ENCODE measurements at regions not wholly inside any gene's neighbourhood (a gene's known extent, or its start where the extent isn't known, plus 50 kb on each side); places are given as distances from the start of the nearest gene placed in this dataset.
"Not testable (repeated sequence)": the region's sequence is repeated elsewhere in the genome, so short reads cannot be mapped to it uniquely, and the experiment has no call there.

DNA sequence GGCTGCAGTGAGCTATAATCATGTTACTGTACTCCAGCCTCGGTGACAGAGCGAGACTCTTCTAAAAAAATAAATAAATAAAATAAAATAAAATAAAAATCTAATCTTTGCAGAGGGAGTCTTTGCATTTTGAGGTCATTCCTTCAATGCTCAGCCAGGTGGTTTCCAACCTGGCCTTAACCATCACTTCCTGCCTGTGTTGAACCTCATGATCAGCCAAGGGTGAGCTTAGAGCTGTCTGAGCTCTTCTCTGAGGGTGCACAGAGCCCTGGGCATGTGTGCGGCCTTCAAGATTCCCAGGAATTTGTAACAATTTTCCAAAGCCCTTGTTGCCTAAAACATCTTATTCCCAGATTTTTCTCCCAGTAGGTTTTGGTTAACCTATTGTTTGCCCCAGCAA, 94.3 kb downstream of the KCNJ12 start:
- not testable (repeated sequence) for DNase-seq

DNA sequence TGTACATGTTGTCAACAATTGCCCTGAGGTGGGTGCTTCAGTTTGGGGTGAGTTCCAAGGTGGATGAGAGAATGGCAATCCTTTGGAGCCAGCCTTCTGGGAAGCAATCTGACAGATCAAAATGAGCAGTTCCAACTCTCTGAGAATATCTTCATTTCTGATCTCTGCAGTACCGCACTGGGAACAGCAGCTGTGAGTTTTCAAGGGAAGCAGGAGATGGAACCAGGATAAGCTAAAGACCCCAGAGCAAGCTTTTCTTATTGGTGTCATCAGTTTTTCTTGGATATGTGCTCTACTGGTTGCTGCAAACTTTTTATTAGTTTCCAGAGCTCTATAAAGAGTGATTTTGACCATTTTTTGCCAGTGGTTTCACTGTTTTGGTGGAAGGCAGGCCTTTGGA, 94.7 kb downstream of the KCNJ12 start:
- no peak for DNase-seq

DNA sequence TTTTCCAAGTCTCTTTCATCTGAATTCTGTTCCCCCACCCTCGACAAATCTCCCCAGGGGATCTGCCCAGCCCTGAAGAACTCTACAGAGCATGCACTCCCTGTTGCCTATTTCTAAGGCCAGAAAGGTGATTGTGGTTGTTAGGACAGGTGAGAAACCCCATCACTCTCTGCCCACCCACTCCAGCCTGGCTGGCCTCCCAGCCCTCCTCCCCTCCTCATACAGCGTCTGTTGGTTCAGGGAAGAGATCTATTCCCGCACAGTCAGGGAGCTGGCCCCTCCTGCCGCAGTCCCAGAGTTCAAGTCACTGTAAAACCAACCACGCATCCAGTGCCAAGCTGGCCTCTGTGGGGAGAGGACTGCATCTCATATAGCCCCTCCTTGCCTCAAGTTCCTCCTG, 98.7 kb downstream of the KCNJ12 start:
- no peak for DNase-seq

GRCh38 chr17:21475571-21475970, 99.4 kb downstream of the KCNJ12 start:
- no peak for DNase-seq

GRCh38 chr17:21476867-21477266, 100.7 kb downstream of the KCNJ12 start:
- no peak for DNase-seq

- DNase-seq = no peak
Observed at GRCh38 chr17:21482189-21482865, 106.2 kb downstream of the KCNJ12 start.

DNA sequence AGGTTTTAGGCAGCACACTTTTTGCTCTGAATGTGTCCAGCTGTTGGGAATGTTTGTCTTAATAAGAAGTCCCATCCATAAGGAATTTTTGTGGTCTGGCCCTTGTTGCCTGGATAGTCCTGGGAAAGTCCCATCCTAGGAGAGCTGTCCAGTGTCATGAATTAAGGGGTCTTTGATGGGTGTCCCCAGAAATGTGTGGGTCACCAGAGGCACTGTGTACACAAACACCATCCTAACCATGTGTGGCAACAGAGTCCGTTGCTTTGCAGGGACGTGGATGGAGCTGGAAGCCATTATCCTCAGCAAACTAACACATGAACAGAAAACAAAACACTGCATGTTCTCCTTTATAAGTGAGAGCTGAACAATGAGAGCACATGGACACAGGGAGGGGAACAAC, 111.9 kb downstream of the KCNJ12 start:
- not testable (repeated sequence) for DNase-seq

- DNase-seq = no peak
Observed at GRCh38 chr17:21493993-21494392, 117.8 kb downstream of the KCNJ12 start.

DNA sequence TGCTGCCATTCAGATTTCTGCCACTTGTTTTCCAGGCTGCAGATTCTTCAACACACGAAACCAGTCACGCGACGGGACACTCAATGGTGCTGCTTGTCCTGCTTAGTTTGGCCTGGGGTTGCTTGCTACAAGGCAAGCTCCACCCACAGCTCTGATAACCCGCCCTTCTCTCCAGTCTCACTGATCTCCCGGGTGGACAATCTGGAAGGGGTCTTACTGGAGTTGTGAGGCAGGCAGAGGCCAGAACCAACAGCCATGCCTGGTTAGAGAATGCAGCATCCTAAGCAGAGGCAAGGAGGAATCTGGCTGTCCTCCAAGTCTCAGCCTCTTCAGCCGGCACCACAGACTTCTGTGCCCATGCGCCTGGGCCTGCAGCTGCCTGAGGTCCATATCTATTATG, 119.1 kb downstream of the KCNJ12 start:
- DNase-seq = no peak

GRCh38 chr17:21500064-21500463, 123.9 kb downstream of the KCNJ12 start:
- DNase-seq = no peak

GRCh38 chr17:21501927-21502700, 126.0 kb downstream of the KCNJ12 start:
- not testable (repeated sequence) for DNase-seq

GRCh38 chr17:21505819-21506815, 130.0 kb downstream of the KCNJ12 start:
- DNase-seq = no peak

DNA sequence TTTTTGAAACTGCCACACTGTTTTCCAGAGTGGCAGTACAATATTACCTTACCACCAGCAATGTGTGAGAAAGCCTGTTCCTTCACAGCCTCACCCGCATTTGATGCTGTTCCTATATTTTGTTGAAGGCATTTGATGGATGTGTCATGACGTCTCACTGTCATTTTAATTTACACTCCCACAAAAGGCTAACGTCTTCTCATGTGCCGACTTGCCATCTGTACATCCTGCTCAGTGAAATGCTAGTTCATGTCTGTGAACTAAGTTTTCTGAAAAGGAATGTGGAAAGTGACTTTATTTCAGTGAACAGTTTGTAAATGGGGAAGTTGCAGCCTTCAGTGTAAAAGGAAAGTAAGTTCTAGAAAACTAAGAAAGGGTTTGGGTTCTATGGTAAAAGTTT, 131.6 kb downstream of the KCNJ12 start:
- DNase-seq = not testable (repeated sequence)

DNA sequence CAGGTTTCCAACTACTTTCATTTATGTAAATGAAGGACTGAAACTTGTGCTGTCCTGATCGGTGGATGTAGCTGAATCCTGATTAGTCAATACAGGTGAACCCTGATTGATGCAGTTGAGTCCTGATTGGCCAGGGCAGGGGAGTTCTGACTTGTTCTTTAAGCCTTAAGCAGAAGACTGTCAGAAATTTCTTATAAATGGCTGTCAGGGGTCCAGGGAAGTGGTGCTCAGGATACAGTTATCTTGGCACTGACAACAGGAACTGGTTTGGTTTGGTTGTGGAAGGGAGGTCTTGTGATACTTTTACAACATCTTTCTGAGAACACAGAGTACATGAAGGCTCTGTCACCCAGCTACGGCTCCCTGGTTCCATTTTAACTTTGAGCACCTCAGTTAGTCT, 132.1 kb downstream of the KCNJ12 start:
- no peak for DNase-seq

DNA sequence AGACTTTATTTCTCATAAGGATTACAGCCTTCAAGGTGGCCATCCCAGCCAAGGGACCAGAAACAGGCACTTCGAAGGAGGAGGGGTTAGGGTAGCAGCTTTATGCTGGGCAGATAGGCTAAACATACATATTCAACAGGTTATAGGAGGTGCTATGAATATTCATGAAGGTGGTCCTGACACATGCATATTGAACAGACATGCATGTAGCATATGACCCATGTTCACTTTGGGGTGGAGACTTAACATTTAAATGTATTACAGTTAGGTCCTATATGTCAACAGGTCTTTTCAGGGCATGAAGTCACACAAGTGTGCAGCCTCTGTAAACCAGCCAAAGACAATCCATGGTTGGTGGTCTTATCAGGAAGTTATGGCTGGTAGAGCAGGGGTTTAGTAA, 133.2 kb downstream of the KCNJ12 start:
- not testable (repeated sequence) for DNase-seq

- no peak for DNase-seq
Observed at GRCh38 chr17:21510686-21511362, 134.7 kb downstream of the KCNJ12 start.

DNA sequence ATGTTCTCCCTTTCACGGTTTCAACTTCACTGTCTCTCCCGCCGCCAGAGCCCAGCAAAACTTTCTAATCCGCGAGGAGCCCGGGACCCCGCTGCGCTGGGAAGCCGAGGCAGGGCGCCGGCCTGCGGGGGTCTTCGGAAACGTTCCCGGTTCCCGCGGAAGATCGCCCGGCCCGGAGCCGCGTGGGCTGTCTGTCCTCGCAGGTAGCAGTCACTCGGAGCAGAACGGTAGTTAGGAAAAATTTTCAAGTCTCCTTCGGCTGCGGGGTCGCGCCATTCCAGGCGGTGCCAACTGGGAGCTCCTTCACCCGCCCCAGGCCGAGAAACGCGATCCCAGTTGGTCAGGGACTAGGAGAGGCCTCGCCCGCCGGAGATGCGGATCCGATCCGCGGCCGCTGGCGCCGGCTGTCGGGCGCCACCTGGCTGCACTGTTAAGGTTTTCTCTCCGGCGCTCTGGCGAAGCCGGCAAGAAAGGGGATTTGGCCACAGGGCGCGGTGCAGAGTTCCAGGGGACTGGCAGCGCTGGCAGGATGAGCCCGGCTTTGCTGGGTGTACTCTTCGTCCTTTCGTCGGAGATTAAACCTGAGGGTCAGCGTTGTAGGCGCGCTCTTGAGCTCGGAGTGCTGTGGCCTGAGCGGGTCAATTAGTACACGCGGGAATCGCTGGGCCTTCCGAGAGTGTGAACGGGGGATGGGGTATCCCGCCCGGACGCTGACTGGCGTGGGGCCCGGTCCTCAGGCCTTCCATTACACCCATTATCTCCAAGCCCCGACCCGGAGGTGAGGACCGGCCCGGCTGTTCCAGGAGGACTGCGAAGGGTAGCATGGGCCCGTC, 135.4 kb downstream of the KCNJ12 start:
- peak; percentile 69 for DNase-seq

DNA sequence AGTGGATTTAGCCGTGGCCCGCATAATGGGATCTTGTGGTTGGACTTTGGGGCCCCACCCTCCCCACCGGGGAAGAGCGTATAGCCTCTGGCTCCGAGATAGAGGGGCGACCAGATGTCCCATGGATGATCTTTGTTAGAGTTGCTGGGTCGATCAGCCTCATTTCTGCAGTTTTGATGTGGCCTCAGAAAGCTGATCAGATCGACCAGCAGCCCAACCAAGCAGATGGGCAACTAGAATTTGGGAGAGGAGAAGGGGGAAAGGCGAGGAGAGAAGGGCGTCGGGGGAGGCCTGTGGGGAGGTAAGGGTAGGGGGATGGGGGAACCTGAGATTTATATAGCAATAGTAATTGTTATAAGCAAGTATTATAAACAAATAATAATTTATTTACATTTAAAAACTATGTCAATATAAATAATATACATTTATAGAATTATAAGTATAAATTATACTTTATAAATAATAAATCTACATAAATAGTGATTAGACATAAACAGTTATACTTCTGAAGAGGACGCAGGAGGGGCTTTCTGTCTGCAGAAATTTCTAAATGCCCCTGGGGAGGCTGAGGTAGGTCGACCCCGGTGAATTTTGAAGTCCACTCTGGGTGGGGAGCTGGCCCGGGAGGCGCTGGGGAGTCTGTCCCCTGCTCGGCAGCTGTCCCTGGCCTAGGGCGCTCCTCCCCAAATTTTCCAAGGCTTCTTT, 136.3 kb downstream of the KCNJ12 start:
- DNase-seq = no peak

- peak; percentile 80 for DNase-seq
Observed at GRCh38 chr17:21513012-21513570, 136.9 kb downstream of the KCNJ12 start.

DNA sequence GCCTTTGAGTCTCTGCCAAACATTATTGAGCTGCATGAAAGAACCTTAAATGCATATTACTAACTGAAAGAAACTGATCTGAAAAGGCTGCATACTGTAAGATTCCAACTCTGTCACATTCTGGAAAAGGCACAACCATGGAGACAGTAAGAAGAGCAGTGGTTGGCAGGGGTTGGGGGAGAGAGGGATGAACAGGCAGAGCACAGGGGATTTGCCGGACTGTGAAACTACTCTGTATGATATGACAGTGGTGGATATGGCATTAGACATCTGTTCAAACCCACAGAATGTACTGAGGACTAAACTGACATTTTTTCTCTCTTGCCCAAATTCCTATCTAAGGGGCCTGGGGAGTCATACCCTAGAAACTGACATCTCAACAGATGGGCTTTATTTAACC, 138.4 kb downstream of the KCNJ12 start:
- not testable (repeated sequence) for DNase-seq
